Gastrocnemius medialis (tissue), 4 donors: ENCODE measurements at regions not wholly inside any gene's neighbourhood (a gene's known extent, or its start where the extent isn't known, plus 50 kb on each side); places are given as distances from the start of the nearest gene placed in this dataset.

Experiments
- ATAC-seq, 2 donors: fragments of 150-250 bp; one replicate each; pipeline ENCODE4 v1.9.1; 2016
- DNase-seq, 2 donors: peaks; one replicate each; pipeline ENCODE4 v3.0.0-alpha.2; 2019
- H3K27ac ChIP-seq, 4 donors: fragments of 200-600 bp; sonication (generic); 1 replicate in 1 of 4; 2 replicates in 3 of 4; pipeline ENCODE4 v1.5.1; 2016 to 2018; ENCODE audit warnings: mild to moderate bottlenecking in 2 of 4, moderate library complexity in 1 of 4
- H3K27me3 ChIP-seq, 3 donors: fragments of 200-600 bp; sonication (generic) in 2 of 3; 1 replicate in 1 of 3; 2 replicates in 2 of 3; pipeline versions ENCODE4 v1.5.1 to v1.6.0; 2016 to 2019; ENCODE audit warnings: mild to moderate bottlenecking in 1 of 3, moderate library complexity in 1 of 3
- H3K36me3 ChIP-seq, 2 donors: fragments of 200-600 bp; sonication (generic) in 1 of 2; one replicate each; pipeline ENCODE4 v1.5.1; 2017 to 2018
- H3K4me1 ChIP-seq, 2 donors: fragments of 200-600 bp; sonication (generic) in 1 of 2; one replicate each; pipeline ENCODE4 v1.5.1; 2016 to 2017; ENCODE audit warnings: mild to moderate bottlenecking in 2 of 2
- H3K4me3 ChIP-seq, 4 donors: fragments of 200-600 bp; sonication (generic) in 3 of 4; 1 replicate in 1 of 4; 2 replicates in 3 of 4; pipeline ENCODE4 v1.5.1; 2016 to 2019; ENCODE audit warnings: mild to moderate bottlenecking in 2 of 4
- H3K9me3 ChIP-seq, 3 donors: fragments of 200-600 bp; sonication (generic) in 2 of 3; 1 replicate in 1 of 3; 2 replicates in 2 of 3; pipeline ENCODE4 v1.5.1; 2016 to 2019
- CTCF ChIP-seq, 5 experiments: fragments of 450-650 bp in 3 of 5; fragments of 200-600 bp in 2 of 5; sonication (generic) in 2 of 5; IDR thresholded peaks in 4 of 5; conservative IDR thresholded peaks in 1 of 5; 1 replicate in 4 of 5; 2 replicates in 1 of 5; pipeline ENCODE4 v1.5.1; 2016 to 2019; ENCODE audit warnings: antibody characterized with exemption in 5 of 5, mild to moderate bottlenecking in 3 of 5, moderate library complexity in 3 of 5
- POLR2A ChIP-seq, 2 donors: fragments of 450-650 bp; IDR thresholded peaks; one replicate each; pipeline ENCODE4 v1.6.1; 2017; ENCODE audit warnings: antibody characterized with exemption in 2 of 2, mild to moderate bottlenecking in 2 of 2, moderate library complexity in 2 of 2
- in situ Hi-C, 4 donors: fragments of 200-750 bp; cut with MboI; loops; one replicate each; pipeline versions ENCODE4 v1.15.0 to v1.8.0; 2017; ENCODE audit warnings: low sequenced_read_pairs in 4 of 4
- intact Hi-C: fragments of 100-400 bp; cut with DNase I; formaldehyde crosslinking; loops from one replicate; pipeline ENCODE4 v1.15.1; 2023; ENCODE audit warnings: low total_unique reads

DNA sequence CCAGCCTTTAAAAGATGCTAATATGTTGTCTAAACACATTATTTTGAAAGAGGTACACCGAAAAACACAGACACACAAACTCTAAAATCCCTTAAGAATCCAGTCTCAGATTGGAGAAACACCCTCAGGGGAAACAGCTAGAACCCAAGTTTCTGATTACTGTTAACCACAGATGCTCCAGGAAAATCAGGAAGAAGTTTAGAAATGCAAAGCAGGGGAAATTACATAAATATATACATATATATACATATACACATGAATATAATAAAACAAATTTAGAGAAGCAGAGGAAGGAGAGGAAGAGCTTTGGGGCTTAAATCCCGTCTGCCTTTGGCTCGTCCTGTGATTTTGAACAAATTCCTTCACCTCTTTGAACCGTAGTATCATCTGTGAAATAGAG lies 73.2 kb upstream of the KLF4 start:
- Histone ChIP-seq H3K4me1 (no peaks in the 10 kb centered on the region), H3K36me3 (no peaks in the 10 kb centered on the region), H3K4me3 (no peak overlapping the region), H3K9me3 (no peaks in the 10 kb centered on the region), H3K27me3 (no peaks in the 10 kb centered on the region), H3K27ac (no peak overlapping the region)
- TF ChIP-seq POLR2A (IDR thresholded peaks at IDR 0.05) (no peak), CTCF (IDR thresholded peaks at IDR 0.05 in 4 of 5, conservative IDR thresholded peaks at IDR 0.05 in 1 of 5) (no peak)
- DNase-seq (no peak), ATAC-seq (no peak)
- in situ Hi-C loops (loop anchor here in 1 of 4 donors (25.0 kb wide), 1 partner anchor 100 kb away; no protein-coding TSS in a partner anchor), intact Hi-C loops (no loop called here)

GRCh38 chr9:107559494-107560086 lies 70.0 kb upstream of the KLF4 start:
- Histone ChIP-seq H3K27ac (no peak overlapping the region), H3K4me3 (no peak overlapping the region), H3K36me3 (no peaks in the 10 kb centered on the region), H3K27me3 (no peaks in the 10 kb centered on the region), H3K9me3 (no peaks in the 10 kb centered on the region), H3K4me1 (no peaks in the 10 kb centered on the region)
- TF ChIP-seq POLR2A (IDR thresholded peaks at IDR 0.05) (no peak), CTCF (IDR thresholded peaks at IDR 0.05 in 4 of 5, conservative IDR thresholded peaks at IDR 0.05 in 1 of 5) (no peak)
- ATAC-seq (no peak), DNase-seq (no peak)
- in situ Hi-C loops, result loop anchor here in 1 of 4 donors (25.0 kb wide), 1 partner anchor 103 kb away; no protein-coding TSS in a partner anchor
- intact Hi-C loops, result no loop called here

DNA sequence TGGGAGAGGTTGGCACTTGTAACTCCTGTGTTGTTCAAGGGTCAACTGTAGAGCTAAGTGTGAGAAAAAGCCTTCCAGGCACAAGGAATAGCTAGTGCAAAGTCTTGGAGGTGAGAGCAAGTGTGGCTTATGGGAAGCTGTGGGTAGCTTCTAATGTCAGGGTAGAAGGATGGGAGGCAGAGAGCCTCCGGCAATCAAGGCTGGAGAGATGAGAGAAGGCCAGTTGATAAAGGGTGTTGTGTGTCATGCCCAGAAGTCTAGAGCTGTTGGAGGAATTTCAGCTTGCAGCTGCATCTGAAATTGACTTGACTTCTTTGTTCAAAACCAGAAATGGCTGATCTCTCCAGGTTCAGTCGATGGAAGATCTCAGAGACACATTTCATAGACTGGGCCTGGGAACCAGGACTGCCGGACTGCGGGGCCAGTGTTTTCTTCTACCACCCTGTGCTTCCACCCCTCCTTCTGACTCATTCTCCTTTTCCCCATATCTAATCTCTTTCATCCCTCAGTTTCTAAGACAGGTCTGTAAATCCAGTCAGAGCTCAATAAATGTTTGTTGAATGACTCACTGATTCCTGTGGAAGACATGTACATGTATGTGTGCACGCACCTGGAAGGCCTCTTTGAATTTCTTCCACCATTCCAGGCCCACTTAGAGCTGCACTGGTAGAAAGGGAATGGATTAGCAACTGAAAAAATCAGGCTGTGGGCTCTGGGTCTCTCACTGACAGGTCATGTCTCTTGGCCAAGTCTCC lies 67.8 kb upstream of the KLF4 start:
- H3K27me3 ChIP-seq, result no peaks in the 10 kb centered on the region
- no peak for ATAC-seq
- H3K4me3 ChIP-seq, result no peak overlapping the region
- H3K4me1 ChIP-seq, result no peaks in the 10 kb centered on the region
- DNase-seq, result no peak
- intact Hi-C loops, result no loop called here
- no peaks in the 10 kb centered on the region for H3K36me3 ChIP-seq
- no peaks in the 10 kb centered on the region for H3K9me3 ChIP-seq
- no peak for TF ChIP-seq POLR2A (IDR thresholded peaks at IDR 0.05)
- no peak for TF ChIP-seq CTCF (IDR thresholded peaks at IDR 0.05 in 4 of 5, conservative IDR thresholded peaks at IDR 0.05 in 1 of 5)
- H3K27ac ChIP-seq, result no peak overlapping the region
- in situ Hi-C loops, result loop anchor here in 1 of 4 donors (25.0 kb wide), 1 partner anchor 105 kb away; no protein-coding TSS in a partner anchor

GRCh38 chr9:107554636-107555035 lies 65.1 kb upstream of the KLF4 start:
- H3K27ac ChIP-seq, result no peak overlapping the region
- no peak for ATAC-seq
- no peak overlapping the region for H3K4me3 ChIP-seq
- in situ Hi-C loops, result loop anchor here in 1 of 4 donors (25.0 kb wide), 1 partner anchor 108 kb away; no protein-coding TSS in a partner anchor
- no peaks in the 10 kb centered on the region for H3K36me3 ChIP-seq
- TF ChIP-seq CTCF (IDR thresholded peaks at IDR 0.05 in 4 of 5, conservative IDR thresholded peaks at IDR 0.05 in 1 of 5) (no peak), POLR2A (IDR thresholded peaks at IDR 0.05) (no peak)
- no peak for DNase-seq
- no peaks in the 10 kb centered on the region for H3K27me3 ChIP-seq
- no peaks in the 10 kb centered on the region for H3K4me1 ChIP-seq
- H3K9me3 ChIP-seq, result no peaks in the 10 kb centered on the region
- intact Hi-C loops, result no loop called here
